Spleen (tissue), 11 donors: ENCODE measurements at regions not wholly inside any gene's neighbourhood (a gene's known extent, or its start where the extent isn't known, plus 50 kb on each side); places are given as distances from the start of the nearest gene placed in this dataset.

ENCODE experiments used
- DNase-seq: peaks from one replicate; pipeline ENCODE4 v3.0.0-alpha.2; 2020
- H3K27ac ChIP-seq, 8 donors: fragments of 200-600 bp; sonication (generic) in 7 of 8; 1 replicate in 4 of 8; 2 replicates in 4 of 8; pipeline versions ENCODE4 v1.5.0 to v1.8.0; 2016 to 2021; ENCODE audit warnings: inconsistent platforms in 4 of 8, mild to moderate bottlenecking in 4 of 8, moderate library complexity in 1 of 8
- H3K27me3 ChIP-seq, 7 donors: fragments of 200-600 bp; sonication (generic) in 6 of 7; replicated peaks in 1 of 7; 1 replicate in 4 of 7; 2 replicates in 3 of 7; pipeline versions ENCODE4 v1.5.0 to v1.8.0; 2016 to 2021; ENCODE audit warnings: inconsistent platforms in 3 of 7, mild to moderate bottlenecking in 1 of 7
- H3K36me3 ChIP-seq, 6 donors: fragments of 200-600 bp; sonication (generic) in 5 of 6; 1 replicate in 4 of 6; 2 replicates in 2 of 6; pipeline versions ENCODE4 v1.5.0 to v1.8.0; 2016 to 2021; ENCODE audit warnings: inconsistent platforms in 2 of 6
- H3K4me1 ChIP-seq, 6 donors: fragments of 200-600 bp; sonication (generic) in 5 of 6; 1 replicate in 3 of 6; 2 replicates in 3 of 6; pipeline versions ENCODE4 v1.5.0 to v1.8.0; 2016 to 2021; ENCODE audit warnings: inconsistent platforms in 3 of 6
- H3K4me3 ChIP-seq, 8 donors: fragments of 200-600 bp; sonication (generic) in 7 of 8; 1 replicate in 4 of 8; 2 replicates in 4 of 8; pipeline versions ENCODE4 v1.5.0 to v1.8.0; 2016 to 2021; ENCODE audit warnings: inconsistent platforms in 4 of 8, mild to moderate bottlenecking in 4 of 8, moderate library complexity in 2 of 8
- H3K9me3 ChIP-seq, 8 donors: fragments of 200-600 bp; sonication (generic) in 7 of 8; 1 replicate in 4 of 8; 2 replicates in 4 of 8; pipeline versions ENCODE4 v1.5.0 to v1.8.0; 2016 to 2021; ENCODE audit warnings: inconsistent platforms in 4 of 8
- POLR2A ChIP-seq, 3 donors: fragments of 450-650 bp; IDR thresholded peaks; one replicate each; pipeline ENCODE4 v1.5.1; 2017; ENCODE audit warnings: antibody characterized with exemption in 3 of 3, mild to moderate bottlenecking in 1 of 3
- POLR2AphosphoS5 ChIP-seq, 3 donors: sonication (generic); formaldehyde crosslinking; IDR thresholded peaks; one replicate each; pipeline ENCODE4 v1.5.1; 2017; ENCODE audit warnings: antibody characterized with exemption in 3 of 3
- WGBS, 5 donors: extraction: QIAGEN DNeasy Blood & Tissue Kit in 3 of 5; methylation state at CpG; one replicate each; pipeline versions ENCODE4 v1.1.5 to v1.1.7; 2013 to 2018; 5-methylcytosine and 5-hydroxymethylcytosine counted together
- intact Hi-C: fragments of 100-400 bp; cut with DNase I; formaldehyde crosslinking; loops from one replicate; pipeline ENCODE4 v1.15.0; 2023; ENCODE audit warnings: low total_unique reads
- TF ChIP-seq, protein P1 (sequence below), 11 experiments: fragments of 200-600 bp in 7 of 11; fragments of 450-650 bp in 4 of 11; sonication (generic) in 4 of 11; IDR thresholded peaks in 8 of 11; conservative IDR thresholded peaks in 3 of 11; 1 replicate in 7 of 11; 2 replicates in 4 of 11; pipeline versions ENCODE4 v1.4.0 to v1.8.0; 2016 to 2021; ENCODE audit warnings: antibody characterized with exemption in 11 of 11, inconsistent platforms in 4 of 11, mild to moderate bottlenecking in 1 of 11
- donor health status: healthy with polysubstance abuse.
- donor health status: DM: no; HTN: no; CAD: no; lungs with moderate emphysema.
- donor health status: DM: no; HTN: no; CAD: no.
- donor health status: Bipolar disorder and iron deficiency.
- donor health status: healthy.
- donor health status: DM: no; HTN: no; CAD: no.
- donor health status: DM: yes; HTN: yes; CAD: no.

DNA sequence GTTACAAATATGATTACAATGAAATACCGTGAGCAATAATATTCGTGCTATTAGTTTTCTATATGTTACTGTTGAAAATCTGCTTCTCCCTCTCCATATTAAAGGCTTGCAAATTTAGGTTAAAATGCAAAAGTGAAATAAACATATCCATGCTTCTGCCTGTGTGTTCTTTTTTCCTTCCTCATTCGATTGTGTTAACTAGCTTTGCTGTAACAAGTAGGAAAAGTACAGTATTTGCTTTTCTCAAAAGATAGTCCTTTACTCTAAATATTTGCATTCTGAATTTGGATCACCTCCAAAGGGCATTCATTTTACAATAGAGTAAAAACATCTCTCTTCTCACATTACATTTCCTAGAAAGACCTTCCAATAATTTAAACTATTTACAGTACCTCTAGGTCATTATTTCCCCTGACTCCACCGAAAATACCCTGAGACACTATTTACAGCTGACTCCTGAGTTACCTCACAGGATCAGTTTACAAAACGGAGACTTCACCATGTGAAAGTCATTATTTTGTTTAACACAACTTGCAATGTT, 835.0 kb upstream of the FANCL start:
- Histone ChIP-seq H3K27me3 (no peaks in the 10 kb centered on the region), H3K4me1 (no peaks in the 10 kb centered on the region), H3K4me3 (no peak overlapping the region), H3K36me3 (no peaks in the 10 kb centered on the region), H3K27ac (no peak overlapping the region), H3K9me3 (peaks cover 0 to 11% (median 7%) of the 10 kb centered on the region in 8 donors)
- WGBS, 5 donors, result 64 to 75% (median 73%) methylated on average over 5 of the region's 5 CpGs
- intact Hi-C loops, result no loop called here
- DNase-seq, result no peak
- no peak for TF ChIP-seq POLR2AphosphoS5 (IDR thresholded peaks at IDR 0.05)
- TF ChIP-seq POLR2A (IDR thresholded peaks at IDR 0.05), result no peak
- TF ChIP-seq, protein P1, sequence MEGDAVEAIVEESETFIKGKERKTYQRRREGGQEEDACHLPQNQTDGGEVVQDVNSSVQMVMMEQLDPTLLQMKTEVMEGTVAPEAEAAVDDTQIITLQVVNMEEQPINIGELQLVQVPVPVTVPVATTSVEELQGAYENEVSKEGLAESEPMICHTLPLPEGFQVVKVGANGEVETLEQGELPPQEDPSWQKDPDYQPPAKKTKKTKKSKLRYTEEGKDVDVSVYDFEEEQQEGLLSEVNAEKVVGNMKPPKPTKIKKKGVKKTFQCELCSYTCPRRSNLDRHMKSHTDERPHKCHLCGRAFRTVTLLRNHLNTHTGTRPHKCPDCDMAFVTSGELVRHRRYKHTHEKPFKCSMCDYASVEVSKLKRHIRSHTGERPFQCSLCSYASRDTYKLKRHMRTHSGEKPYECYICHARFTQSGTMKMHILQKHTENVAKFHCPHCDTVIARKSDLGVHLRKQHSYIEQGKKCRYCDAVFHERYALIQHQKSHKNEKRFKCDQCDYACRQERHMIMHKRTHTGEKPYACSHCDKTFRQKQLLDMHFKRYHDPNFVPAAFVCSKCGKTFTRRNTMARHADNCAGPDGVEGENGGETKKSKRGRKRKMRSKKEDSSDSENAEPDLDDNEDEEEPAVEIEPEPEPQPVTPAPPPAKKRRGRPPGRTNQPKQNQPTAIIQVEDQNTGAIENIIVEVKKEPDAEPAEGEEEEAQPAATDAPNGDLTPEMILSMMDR (IDR thresholded peaks at IDR 0.05 in 8 of 11, conservative IDR thresholded peaks at IDR 0.05 in 3 of 11), result no peak

DNA sequence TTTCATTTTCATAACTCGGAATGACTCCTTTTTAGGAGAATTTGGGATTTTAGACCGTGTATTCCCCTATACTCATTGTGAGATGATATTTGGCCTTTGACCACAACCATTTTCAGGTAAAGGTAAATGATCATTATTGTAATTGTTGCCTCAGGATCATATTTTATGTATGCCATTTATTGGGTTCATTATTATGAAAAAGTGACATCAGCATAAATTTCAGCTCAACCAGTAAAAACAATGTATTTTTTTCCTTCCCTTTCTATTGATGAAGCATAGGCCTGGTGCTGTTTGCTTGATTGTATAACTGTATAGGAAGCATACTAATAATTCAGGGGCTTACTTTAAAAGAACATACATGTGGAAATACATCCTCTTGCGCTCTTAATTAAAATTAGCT, 832.9 kb upstream of the FANCL start:
- H3K27me3 ChIP-seq, result no peaks in the 10 kb centered on the region
- intact Hi-C loops, result no loop called here
- H3K9me3 ChIP-seq, result peaks cover 0 to 13% (median 7%) of the 10 kb centered on the region in 8 donors
- no peak overlapping the region for H3K27ac ChIP-seq
- H3K4me3 ChIP-seq, result no peak overlapping the region
- TF ChIP-seq, protein P1 (IDR thresholded peaks at IDR 0.05 in 8 of 11, conservative IDR thresholded peaks at IDR 0.05 in 3 of 11), result no peak
- TF ChIP-seq POLR2AphosphoS5 (IDR thresholded peaks at IDR 0.05), result no peak
- TF ChIP-seq POLR2A (IDR thresholded peaks at IDR 0.05), result no peak
- no peak for DNase-seq
- 71 to 91% (median 84%) methylated on average over 3 of the region's 3 CpGs for WGBS, 5 donors
- H3K4me1 ChIP-seq, result no peaks in the 10 kb centered on the region
- no peaks in the 10 kb centered on the region for H3K36me3 ChIP-seq

DNA sequence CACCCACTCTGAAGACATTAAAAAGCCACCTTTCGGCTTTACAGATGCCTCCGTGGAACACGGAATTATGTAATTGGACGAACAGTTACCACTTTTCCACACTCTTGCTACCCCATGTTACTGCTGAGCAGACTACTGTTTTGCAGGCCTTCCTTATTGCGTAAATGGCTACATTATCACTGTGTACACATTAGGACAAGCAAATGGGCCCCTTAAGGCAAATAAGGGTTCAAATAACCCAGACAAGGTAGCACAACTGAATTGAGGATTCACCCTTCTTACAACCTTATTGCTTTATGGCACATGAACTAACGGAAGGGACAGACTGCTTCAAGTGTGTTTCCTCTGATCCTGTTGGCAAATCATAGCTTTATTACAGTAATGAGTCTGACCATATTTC, 832.2 kb upstream of the FANCL start:
- Histone ChIP-seq H3K36me3 (no peaks in the 10 kb centered on the region), H3K4me1 (no peaks in the 10 kb centered on the region), H3K27me3 (no peaks in the 10 kb centered on the region), H3K27ac (no peak overlapping the region), H3K4me3 (no peak overlapping the region), H3K9me3 (peaks cover 0 to 13% (median 7%) of the 10 kb centered on the region in 8 donors)
- intact Hi-C loops, result no loop called here
- no peak for TF ChIP-seq POLR2A (IDR thresholded peaks at IDR 0.05)
- TF ChIP-seq POLR2AphosphoS5 (IDR thresholded peaks at IDR 0.05), result no peak
- no peak for DNase-seq
- WGBS, 5 donors, result 83 to 99% (median 90%) methylated on average over 6 of the region's 6 CpGs

DNA sequence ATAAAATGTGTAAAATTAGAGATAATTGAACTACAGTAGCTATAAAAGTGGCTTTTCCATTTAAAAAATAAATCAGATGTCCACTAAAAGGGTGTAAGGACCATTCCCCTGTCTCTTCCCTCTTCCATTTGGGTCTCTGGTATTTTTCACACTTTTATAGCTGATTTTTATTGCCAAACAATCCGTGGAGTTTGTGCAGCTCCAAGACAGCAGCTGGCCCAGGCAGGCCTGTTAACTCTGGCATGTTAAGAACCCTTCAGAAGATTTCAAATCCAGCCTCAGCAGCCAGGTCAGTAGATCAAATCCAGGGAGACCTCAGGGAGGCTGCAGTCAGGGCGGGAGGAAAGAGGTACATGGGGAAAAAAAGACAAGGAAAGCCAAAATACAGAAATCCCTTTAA, 827.1 kb upstream of the FANCL start:
- intact Hi-C loops, result no loop called here
- no peak overlapping the region for H3K4me3 ChIP-seq
- 21 to 50% (median 27%) methylated on average over 2 of the region's 2 CpGs for WGBS, 5 donors
- H3K4me1 ChIP-seq, result no peaks in the 10 kb centered on the region
- H3K27ac ChIP-seq, result no peak overlapping the region
- H3K27me3 ChIP-seq, result no peaks in the 10 kb centered on the region
- TF ChIP-seq POLR2A (IDR thresholded peaks at IDR 0.05) (no peak), POLR2AphosphoS5 (IDR thresholded peaks at IDR 0.05) (no peak)
- TF ChIP-seq, protein P1 (IDR thresholded peaks at IDR 0.05 in 8 of 11, conservative IDR thresholded peaks at IDR 0.05 in 3 of 11), result no peak
- no peaks in the 10 kb centered on the region for H3K36me3 ChIP-seq
- no peak for DNase-seq
- peaks cover 0 to 21% (median 7%) of the 10 kb centered on the region in 8 donors for H3K9me3 ChIP-seq
